NCI-H146 (cell line): ENCODE measurements at regions not wholly inside any gene's neighbourhood (a gene's known extent, or its start where the extent isn't known, plus 50 kb on each side); places are given as distances from the start of the nearest gene placed in this dataset.

Experiments
- DNase-seq: peaks from one replicate; lab custom pipeline; 2025; lab: John Stamatoyannopoulos, UW

GRCh38 chr12:18899678-18900317 lies 161.9 kb downstream of the CAPZA3 start:
- no peak for DNase-seq

DNA sequence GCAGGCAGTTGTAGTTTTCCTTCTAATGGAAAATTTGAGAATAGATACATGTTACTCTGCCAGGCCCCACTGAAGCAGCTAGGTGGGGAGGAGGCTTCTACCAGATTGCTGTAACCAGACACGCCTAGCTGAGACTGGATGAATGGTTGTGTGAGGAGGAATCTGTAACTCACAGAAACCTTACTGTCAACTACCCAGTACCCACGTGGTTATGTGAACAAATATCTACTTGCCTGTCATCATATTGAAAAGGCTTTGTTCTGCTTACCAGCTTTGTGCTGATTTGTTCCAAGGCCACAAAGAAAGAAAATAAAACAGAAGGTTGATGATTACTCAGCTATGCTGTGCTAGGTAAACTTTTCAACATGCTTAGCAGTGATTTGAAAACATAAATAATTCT lies 167.2 kb downstream of the CAPZA3 start:
- no peak for DNase-seq

GRCh38 chr12:18906395-18906794 lies 168.5 kb downstream of the CAPZA3 start:
- no peak for DNase-seq

DNA sequence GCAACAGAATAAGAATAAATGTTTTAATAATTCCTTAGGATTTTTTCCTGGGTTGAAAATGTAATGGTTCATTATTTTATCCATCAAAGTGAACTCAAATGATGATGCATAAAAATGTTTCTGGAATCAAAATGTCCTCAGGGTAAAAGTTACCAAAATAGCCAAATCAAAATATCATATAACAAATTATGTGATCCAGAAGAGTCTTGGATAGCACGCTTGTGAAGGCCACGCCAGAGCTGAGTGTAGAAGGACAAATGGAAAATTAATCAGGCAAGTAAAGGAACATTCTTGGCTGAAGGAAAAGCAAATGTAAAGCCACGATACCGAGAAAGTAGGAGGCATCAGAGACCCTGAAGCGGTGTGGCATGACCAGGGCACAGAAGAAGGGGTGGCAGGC lies 169.2 kb downstream of the CAPZA3 start:
- no peak for DNase-seq

DNA sequence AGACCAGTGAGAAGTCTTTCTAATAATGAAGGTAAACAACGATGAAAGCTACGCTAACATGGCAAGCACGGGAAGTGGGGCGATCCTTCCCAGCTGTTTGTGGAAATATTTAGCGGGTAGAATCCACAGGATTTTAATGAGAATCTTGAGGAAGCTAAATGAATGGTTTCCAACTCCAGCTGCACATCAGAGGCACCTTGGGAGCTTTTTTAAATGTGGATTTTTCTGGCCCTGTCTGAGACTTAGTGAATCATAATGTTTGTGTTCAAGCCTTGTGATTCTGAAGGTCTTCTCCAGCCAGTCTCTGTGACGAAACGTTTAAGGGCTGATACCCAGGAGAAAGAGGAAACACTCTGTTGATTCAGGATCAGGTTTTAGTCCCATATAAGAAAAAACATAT lies 169.8 kb downstream of the CAPZA3 start:
- no peak for DNase-seq

GRCh38 chr12:18908191-18908590 lies 170.3 kb downstream of the CAPZA3 start:
- DNase-seq = peak; percentile 22

- DNase-seq = no peak
Measured at GRCh38 chr12:18919871-18920511, 182.1 kb downstream of the CAPZA3 start.

DNA sequence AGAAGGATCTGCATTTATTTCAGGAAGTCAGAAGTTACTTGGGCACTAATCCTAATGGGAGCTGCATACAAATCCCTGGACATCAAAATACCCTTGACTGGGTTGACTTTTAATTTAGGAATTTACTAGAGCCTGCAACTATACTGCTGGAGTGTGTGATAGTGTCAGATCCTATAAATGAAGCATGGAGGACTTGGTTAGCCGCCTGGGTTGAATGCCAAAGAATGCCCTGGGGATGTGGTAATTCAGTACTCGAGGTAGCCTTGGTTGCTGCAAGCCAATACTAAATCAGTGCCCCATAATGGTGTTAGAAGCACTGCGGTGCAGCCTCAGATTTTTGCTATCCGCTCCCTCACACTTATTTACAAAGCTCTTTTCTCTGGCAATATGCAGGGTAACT lies 184.9 kb downstream of the CAPZA3 start:
- no peak for DNase-seq

DNA sequence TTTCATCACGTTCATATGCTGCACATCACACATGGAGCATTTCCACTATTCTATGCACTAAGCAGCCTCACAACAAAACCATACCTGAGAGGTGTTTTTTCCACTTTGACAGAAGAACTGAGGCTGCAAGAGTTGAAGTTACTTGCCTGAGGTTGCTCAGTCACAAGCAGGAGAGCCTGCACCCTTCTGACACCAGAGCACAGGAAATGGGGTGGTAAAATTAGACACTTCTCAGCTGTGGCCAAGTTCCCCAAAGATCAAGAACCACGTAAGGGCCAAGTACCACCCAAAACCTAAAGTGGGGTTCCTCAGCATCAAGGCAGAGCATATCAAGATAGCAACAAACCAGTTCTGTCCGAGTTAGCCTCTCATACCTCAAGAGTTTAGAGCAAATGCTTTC lies 185.8 kb downstream of the CAPZA3 start:
- DNase-seq = no peak

GRCh38 chr12:18926188-18926587 lies 188.3 kb downstream of the CAPZA3 start:
- DNase-seq = no peak

DNA sequence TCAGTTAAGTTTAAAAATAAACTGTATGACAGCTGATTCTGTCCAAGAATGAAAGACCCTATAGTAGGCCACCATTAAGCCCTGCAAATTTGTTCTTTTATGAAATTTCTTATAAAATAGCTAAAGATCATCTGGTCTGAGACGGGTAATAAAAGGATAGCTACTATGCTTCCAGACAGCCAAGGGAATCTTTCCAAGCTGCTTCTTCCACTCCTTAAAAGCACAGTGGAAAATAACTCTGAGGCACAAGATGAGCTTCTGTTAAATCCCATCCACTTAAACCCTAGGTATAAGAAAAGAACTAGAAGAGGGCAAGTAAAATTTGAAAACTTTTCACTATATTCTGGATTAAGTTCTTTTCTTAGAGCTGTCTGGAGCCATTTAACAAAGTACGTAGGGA lies 194.3 kb downstream of the CAPZA3 start:
- DNase-seq = no peak

- no peak for DNase-seq
Measured at GRCh38 chr12:18932715-18933114, 194.8 kb downstream of the CAPZA3 start.

DNA sequence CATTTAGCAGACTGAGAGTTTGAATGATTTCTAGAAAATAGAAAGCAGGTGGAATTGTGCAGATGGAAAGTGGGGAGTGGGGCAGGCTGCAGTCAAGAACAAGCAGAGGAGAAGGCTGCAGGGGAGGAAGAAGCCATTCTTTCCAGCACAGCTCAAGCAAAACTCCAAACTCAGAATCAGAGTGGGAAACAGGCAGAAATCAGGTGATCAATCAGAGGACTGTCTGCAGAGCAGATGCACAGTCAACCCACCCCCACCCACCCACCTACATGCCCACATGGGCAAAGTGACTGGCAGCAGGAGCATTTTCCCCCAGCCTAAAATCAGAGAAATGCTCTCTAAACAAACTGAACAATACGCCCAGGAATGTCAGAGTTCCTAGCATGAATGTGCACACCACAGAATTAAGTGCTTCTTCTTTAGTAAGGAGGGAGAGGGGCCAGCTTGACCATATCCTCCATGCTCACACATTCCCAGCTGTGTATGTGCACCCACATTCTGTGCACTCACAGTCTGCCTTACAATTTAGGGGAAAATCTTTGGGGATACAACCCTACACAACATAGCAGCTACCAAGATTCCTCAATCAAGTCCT lies 194.1 kb upstream of the PLEKHA5 start:
- DNase-seq = no peak

DNA sequence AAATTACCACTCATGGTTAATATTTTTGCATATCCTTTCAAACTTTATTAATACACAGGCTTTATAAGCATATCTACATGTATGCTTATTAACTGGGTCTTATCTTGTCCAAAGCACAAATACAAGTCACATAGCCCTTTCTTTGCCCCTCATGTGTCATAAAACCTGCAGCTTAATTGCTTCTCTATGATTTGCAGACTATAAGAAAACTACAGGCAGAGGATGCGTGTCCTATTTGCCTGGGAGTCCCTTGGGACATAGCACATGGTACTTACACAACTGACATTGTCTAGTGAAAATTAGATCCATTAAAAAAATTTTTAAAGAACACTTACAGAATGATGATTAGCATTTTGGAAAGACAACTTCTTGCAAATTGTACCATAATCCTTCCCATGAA lies 190.5 kb upstream of the PLEKHA5 start:
- DNase-seq = no peak

DNA sequence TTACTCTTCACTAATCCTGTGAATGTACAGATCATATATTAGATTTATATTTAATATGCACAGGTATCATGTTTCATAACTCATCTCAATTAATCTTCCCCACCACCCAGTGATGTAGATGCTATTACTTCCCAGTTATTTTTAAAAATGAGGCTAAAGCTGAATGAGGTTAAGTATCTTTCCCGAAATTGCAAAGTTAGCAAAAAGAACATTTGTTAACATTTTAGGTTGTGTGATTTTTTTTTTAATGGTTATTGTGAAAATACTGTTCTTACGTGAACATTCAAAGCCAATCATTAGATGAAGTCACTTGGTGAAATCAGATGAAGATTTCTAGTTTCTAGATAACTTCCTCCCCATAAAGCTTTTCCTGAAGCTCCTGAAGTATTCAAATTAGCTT lies 186.9 kb upstream of the PLEKHA5 start:
- DNase-seq = no peak

GRCh38 chr12:18943200-18943599 lies 186.3 kb upstream of the PLEKHA5 start:
- DNase-seq = no peak

DNA sequence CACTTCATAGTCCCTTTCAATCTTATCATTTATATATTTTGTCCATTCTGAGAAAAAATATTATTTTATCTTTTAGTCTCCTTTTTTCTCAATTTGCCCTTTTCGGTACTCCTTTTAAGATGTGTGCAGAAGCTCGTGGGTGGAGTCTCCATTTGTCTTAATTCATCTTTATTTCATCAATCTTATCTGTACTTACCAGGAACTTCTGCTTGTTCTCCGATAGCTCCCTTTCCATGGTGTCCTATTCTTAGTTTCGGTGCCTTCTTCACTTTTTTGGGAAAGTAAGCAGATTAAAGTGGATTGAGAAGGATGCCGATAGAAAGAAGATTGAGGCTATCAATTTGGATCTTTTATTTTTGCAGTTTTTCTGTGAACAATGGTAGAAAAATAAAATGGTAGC lies 183.4 kb upstream of the PLEKHA5 start:
- no peak for DNase-seq

GRCh38 chr12:18951218-18951617 lies 178.3 kb upstream of the PLEKHA5 start:
- no peak for DNase-seq

GRCh38 chr12:18953505-18953904 lies 176.0 kb upstream of the PLEKHA5 start:
- no peak for DNase-seq

GRCh38 chr12:18955594-18955993 lies 173.9 kb upstream of the PLEKHA5 start:
- no peak for DNase-seq

GRCh38 chr12:18965203-18965602 lies 164.3 kb upstream of the PLEKHA5 start:
- DNase-seq = no peak

DNA sequence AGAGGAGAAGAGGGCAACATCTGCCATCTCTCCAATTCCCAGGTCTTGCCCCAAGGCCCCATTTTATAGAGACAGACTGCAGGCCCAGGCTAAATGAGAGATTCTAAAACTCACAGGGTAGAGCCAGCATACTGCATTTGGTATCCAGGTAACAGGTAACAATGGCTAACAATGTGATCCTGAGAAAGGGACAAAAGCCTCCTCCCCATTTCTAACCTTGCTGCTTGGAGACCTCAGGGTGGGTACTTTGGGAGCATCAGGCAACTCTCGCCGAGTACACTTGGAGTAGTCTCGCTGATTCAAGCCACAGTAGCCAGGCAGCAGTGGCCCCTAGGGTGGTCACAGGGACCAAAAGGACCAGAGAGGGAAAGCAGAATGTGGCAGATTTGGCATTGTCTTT lies 162.6 kb upstream of the PLEKHA5 start:
- peak; percentile 1 for DNase-seq

GRCh38 chr12:18967814-18968213 lies 161.7 kb upstream of the PLEKHA5 start:
- no peak for DNase-seq

DNA sequence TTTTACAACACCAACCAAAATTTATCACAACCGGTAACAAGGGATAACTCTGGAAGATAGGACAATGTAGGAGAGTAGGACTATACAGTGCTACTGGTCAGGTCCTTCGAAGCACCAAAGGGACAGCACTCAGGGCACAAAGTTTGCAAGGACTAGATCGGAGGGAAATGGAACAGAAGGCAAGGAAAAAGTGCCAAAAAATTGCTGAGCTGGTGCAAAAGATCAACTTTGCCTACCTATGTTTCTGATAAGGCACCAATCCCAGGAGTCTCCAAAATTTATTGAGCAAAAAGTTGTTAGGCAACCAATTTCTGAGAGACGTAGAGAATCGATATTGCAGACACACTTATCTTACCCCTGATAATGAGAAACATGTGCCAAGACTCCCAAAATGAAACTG lies 160.0 kb upstream of the PLEKHA5 start:
- DNase-seq = no peak
